Nucleus accumbens (tissue), 56 donors: ENCODE measurements at regions not wholly inside any gene's neighbourhood (a gene's known extent, or its start where the extent isn't known, plus 50 kb on each side); places are given as distances from the start of the nearest gene placed in this dataset.

Source experiments
- DNase-seq, 56 donors: peaks; one replicate each; lab custom pipeline; 2025; lab: John Stamatoyannopoulos, UW

GRCh38 chr3:72015463-72015862 is 230.5 kb upstream of the PROK2 start:
- no peak for DNase-seq

GRCh38 chr3:72013084-72013483 is 228.1 kb upstream of the PROK2 start:
- DNase-seq: no peak

- DNase-seq: no peak
These were observed 227.4 kb upstream of the PROK2 start for GRCh38 chr3:72012363-72012762.

DNA sequence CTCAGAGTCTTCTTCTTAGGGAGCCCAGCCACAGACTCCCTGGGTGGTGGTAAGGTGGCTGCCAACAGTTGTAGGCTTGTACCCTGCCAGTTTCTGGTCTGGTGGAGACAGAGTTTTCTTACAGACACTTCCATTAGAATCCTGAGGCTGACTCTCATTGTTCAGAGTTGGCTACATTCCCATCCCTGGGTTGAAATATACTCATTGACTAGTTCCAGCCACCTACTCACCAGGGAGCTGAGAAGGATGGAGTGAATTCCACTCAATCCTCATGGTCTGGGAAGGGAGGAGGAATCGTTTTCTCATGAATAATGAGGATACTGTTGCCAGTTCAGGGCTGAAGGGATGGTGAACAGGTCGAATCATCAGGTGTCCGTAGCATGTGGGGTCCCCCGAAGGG is 226.5 kb upstream of the PROK2 start:
- DNase-seq: no peak

GRCh38 chr3:72009851-72010443 is 225.0 kb upstream of the PROK2 start:
- peak in 23 of 56 donors; percentile 1 to 73 (median 24) for DNase-seq

GRCh38 chr3:72008226-72008996 is 223.5 kb upstream of the PROK2 start:
- no peak for DNase-seq

DNA sequence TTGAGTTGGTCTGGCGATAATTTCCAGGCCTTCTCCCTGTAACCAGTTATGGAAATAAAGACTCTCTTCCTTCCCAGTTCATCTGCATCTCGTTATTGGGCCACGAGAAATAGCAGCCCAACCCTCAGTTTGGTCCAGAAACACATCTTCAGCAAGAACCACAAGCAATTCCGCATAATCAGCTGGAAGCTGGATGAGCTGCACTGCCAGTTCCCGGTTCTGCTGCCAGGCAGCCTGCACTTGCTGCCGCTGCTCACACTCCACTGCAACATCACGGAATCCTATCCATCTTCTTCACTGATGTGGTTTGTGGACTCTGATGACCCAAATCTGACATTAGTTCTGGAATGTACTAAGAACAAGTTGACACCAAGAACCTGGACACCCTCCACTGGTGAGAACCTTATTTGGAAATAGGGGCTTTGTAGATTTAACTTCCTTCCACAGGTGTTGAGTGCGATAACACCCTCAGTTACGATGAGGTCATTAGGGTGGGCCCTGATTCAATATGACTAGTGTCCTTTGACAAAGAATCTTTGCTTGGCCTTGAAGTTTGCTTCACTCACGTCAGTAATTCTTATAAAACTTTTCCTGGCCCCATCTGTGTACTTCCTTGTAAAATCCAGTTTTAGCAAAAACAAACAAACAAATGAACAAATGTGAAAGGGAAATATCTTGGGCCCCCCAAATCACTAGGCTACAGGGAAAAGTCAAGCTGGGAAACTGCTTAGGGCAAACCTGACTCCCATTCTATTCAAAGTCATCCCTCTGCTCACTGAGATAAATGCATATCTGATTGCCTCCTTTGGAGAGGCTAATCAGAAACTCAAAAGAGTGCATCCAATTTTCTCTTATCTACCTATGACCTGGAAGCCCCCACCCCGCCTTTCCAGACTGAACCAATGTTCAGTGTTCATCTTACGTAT is 221.9 kb upstream of the PROK2 start:
- no peak for DNase-seq

GRCh38 chr3:72004749-72005292 is 219.9 kb upstream of the PROK2 start:
- no peak for DNase-seq

GRCh38 chr3:72003936-72004335 is 219.0 kb upstream of the PROK2 start:
- DNase-seq: no peak

- no peak for DNase-seq
These were observed 216.8 kb upstream of the PROK2 start for GRCh38 chr3:72001758-72002157.

- DNase-seq: peak in 1 of 56 donors; percentile 15
These were observed 214.2 kb upstream of the PROK2 start for GRCh38 chr3:71998995-71999673.

DNA sequence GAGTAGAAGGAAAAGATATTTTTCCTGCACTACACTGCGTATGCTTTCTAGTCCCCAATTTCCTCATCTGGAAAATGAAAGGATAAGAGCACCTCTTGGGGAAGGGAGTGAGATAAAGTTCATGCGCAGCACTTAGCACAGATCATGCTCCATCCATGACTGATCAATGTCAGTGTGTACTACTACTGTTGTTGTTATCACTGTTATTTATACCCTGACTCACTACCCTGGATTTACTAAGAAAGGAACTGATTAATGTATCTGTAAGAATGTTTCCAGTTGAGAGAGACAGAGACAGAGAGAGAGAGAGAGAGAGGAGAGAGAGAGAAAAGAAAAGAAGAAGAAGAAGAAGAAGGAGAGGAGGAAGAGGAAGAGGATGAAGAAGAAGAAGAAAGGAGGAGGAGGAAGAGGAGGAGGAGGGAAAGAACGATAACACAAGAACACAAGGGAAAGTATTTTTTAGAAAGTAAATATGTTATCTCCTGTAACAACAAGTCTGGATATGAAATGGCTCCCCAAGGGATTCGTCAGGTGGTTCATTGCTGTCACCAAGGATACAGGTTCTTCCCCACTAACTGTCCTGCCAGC is 212.2 kb upstream of the PROK2 start:
- no peak for DNase-seq

DNA sequence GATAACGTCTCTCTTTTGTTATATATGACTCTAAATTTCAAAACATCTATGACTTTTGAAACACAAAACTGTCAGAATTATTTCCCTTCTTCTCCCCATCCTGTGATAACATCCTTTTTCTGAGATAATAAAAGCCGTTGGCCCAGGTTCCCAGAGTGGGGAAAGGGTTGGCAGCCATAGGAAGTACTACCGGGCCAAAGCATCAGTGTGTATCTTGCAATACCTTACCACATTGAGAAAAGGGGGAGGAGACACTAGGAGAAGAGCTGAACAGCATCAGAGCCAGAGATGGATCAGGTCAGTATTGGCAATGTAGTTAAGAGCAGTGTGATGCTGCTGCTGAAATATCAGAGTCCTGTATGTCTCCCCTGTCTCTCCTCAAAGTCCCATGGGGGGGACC is 210.0 kb upstream of the PROK2 start:
- DNase-seq: no peak

DNA sequence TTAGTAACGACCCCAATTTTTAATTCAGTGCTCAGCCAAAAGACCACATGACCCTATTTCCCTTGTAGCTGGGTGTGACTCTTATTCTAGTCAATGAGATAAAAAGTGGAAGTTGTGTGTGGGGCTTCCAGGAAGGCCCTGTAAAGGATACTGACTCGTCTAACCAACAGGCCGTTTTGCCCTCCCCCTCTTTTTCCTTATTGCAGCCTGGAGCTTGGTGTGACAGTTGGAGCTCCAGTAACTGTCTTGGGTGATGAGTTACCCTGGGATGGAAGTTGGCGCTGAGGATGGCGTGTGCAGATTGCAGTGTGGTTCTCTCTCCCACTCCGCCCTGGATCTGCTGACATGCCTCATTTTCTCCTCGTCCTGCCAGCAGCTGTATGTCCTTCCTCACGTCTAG is 209.3 kb upstream of the PROK2 start:
- no peak for DNase-seq

GRCh38 chr3:71991681-71992080 is 206.7 kb upstream of the PROK2 start:
- DNase-seq: no peak

DNA sequence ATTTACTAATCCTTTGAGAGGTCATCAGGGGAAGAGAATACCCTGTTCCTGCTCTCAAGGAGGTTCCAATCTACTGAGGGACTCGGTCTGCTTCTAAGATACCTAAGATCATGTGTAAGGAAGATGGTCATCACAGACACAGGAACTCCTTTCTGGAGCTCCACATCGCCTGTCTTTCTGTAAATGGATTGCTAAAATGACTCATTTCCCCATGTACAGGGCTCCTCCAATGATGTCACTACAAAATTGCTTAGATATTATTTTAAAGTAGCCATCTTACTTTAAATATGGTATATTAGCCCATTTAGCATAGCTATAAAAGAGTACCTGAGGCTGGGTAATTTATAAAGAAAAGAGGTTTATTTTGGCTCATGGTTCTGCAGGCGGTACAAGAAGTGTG is 206.1 kb upstream of the PROK2 start:
- DNase-seq: no peak

- DNase-seq: no peak
These were observed 205.6 kb upstream of the PROK2 start for GRCh38 chr3:71990545-71990944.

DNA sequence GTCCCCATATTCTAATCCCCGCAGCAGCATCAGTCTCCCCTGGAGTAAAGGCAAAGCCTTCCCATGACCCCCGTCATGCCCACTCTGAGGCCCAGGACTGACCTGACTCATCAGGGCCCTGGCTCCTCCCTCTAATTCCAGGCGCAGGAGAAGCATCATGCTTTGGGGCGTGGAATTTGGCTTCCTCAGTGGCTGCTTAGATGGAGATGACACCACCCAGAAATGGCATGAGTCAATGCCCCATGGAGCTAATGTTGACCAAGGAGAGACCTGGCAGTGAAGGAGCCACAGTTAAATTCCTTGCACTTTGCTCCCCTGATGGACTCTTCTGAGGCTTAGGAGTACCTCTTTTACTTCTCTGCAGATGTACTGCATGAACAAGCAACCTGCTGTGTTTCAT is 204.2 kb upstream of the PROK2 start:
- no peak for DNase-seq

DNA sequence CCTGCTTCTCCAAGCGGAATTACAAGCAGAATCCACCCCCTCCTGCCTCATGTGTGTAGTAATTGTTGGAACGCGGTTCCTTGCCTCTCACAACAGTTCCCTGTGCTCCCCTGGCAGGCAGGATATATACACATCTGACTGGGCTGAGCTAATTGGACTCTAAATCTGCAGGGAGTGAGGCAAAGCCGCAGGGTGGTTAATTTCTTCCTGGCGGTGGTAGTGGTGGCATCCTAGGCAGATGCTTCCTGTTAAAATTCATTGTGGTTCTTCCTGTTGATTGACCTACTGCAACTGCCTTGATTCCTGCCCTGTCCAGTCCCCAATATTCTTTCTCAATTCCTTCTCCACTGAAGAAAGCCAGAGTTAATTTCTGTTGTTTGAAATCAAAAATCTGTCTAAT is 202.9 kb upstream of the PROK2 start:
- no peak for DNase-seq

DNA sequence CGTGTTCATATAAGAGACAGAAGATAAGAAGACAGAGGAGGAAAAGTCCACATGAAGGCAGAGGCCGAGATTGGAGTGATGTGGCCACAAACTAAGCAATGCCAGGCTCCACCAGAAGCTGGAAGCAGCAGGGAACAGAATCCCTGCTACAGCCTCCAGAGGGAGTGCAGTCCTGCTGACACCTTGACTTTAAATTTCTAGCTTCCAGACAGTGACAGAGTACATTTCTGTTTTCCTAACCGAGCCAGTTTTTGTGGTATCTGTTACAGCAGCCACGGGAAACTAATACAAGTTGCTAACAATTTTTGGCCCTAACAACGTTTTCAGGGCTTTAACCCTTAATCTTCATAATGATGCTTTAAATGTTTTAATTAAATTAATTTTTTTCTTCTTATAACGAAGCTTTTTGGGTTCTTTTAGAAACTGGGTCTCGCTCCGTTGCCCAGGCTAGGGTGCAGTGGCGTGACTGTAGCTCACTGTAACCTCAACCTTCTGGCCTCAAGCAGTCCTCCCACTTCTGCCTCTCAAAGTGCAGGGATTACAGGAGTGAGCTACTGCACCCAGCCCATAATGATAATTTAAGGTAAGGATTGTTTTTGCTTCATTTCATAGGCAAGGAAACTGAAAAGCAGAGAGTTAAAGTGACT is 202.3 kb upstream of the PROK2 start:
- DNase-seq: no peak
